CD4-positive, alpha-beta T cell treated with Interleukin-17A for 1 hour (primary cell): ENCODE measurements at regions not wholly inside any gene's neighbourhood (a gene's known extent, or its start where the extent isn't known, plus 50 kb on each side); places are given as distances from the start of the nearest gene placed in this dataset.
"Not testable (repeated sequence)": the region's sequence is repeated elsewhere in the genome, so short reads cannot be mapped to it uniquely, and the experiment has no call there.

Source experiments
- DNase-seq: peaks from one replicate; pipeline ENCODE4 v3.0.0-alpha.2; 2020

DNA sequence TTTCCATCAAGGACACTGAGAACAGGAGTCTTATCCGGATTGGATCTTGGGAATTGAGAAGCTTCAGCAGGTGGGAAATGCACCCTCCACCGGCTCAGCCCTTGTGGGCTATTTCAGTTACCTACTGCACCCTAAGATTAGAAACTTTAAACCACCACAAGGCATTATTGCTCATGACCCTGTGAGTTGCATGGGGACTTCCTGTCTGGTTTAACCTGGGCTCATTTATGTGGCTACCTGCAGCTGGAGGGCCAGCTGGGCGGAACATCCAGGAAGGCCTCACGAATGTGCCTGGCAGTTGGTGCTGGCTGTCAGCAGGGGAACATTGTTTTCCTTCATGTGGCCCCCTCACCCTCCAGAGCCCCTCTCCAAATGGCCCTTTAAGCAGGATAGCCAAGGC lies 164.1 kb downstream of the DEFB131A start:
- no peak for DNase-seq

DNA sequence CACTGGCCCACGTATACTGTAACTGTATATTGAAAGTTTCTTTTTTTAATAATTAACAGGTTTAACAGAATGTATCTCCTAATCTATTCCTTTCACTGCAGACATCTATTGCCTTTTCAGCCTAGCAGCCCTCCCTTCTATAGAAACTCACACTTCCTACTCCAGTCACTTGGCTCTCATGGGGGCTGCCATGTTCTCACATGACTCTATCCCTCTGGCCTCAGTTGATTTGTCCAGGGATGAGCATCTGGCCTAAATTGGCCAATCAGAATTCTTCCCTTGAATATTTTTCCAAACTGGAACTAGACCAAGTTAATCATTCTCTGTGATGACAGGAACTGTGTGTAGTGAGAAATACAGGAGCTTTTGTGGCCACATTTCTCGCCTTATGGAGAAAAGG lies 166.1 kb downstream of the DEFB131A start:
- not testable (repeated sequence) for DNase-seq

DNA sequence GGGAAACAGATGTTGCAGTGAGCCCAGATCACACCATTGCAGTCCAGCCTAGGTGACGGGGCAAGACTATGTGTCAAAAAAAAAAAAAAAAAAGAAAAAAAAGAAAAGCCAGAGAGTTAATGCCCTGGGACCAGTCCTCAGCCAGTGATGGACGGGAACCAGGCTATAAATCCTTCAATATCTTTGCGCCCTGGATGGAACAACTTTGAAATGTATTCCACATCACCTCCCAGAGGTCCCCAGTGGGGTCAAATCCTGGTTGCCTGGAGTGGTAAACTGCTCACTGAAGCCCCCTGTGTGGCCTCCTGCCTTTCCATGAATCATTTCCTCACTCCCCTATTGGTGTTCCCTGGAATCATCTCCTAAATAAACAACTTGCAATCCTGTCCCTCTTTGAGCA lies 166.9 kb downstream of the DEFB131A start:
- DNase-seq = no peak

GRCh38 chr4:9636411-9636810 lies 145.0 kb upstream of the DRD5 start:
- DNase-seq = not testable (repeated sequence)

- peak; percentile 28 for DNase-seq
Observed at GRCh38 chr4:9659678-9660077, 121.8 kb upstream of the DRD5 start.

DNA sequence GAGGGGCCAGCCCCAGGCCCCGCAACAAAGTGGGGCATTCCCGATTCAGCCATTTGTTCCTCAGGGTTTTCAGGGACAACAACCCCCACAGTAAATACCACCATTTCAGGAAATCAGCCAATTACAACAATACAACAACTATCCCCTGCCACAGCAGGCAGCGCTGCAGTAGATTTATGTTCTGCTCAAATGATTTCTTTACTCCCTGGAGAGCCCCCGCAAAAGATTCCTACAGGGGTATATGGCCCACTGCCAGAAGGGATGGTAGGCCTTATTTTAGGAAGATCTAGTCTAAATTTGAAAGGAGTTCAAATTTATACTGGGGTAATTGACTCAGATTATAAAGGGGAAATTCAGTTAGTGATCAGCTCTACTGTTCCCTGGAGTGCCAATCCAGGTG lies 120.5 kb upstream of the DRD5 start:
- not testable (repeated sequence) for DNase-seq

- not testable (repeated sequence) for DNase-seq
Observed at GRCh38 chr4:9670725-9671124, 110.7 kb upstream of the DRD5 start.

- DNase-seq = not testable (repeated sequence)
Observed at GRCh38 chr4:9677357-9677756, 104.1 kb upstream of the DRD5 start.

- DNase-seq = no peak
Observed at GRCh38 chr4:9679704-9680478, 101.5 kb upstream of the DRD5 start.

DNA sequence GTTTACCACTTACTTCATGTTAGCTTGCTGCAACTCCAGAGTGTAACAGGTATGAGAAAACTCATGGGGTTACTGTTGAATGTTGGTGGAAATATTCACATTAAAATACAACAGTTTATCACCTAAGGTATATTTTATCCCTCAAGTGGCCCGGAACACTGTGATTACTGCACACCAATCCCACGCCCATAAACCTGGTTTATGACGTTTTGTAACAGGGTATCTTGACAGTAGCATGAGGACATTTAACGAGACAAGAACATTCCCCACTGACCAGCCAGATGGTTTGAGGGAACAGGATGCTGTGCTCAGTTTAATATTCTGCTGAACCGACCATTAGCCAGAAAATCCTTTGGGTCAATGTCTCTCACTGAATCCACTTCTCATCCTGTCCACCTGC lies 98.3 kb upstream of the DRD5 start:
- DNase-seq = not testable (repeated sequence)

DNA sequence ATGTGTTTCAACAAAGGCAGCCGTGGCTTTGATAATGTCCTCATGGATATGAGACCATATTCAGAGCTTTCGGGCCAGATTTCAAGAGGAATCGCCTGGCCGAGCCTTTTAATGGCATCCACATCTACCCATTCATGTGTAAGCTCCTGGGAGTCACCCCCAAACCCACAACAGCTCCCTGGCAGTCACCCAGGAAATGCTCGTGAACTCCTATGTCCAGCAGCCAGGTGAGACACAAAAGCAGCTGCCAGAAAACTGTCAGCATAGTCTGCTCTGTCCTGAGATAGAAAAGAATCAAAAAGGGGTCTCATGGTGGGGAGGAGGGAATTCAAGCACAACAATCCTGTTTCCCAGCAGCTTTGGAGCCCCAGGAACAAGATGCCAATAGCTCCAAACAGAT lies 96.4 kb upstream of the DRD5 start:
- not testable (repeated sequence) for DNase-seq

- DNase-seq = no peak
Observed at GRCh38 chr4:9685692-9686091, 95.7 kb upstream of the DRD5 start.

GRCh38 chr4:9690636-9691237 lies 90.7 kb upstream of the DRD5 start:
- not testable (repeated sequence) for DNase-seq

GRCh38 chr4:9691238-9692065 lies 90.0 kb upstream of the DRD5 start:
- peak; percentile 96 for DNase-seq

GRCh38 chr4:9692791-9693491 lies 88.5 kb upstream of the DRD5 start:
- DNase-seq = not testable (repeated sequence)

- DNase-seq = not testable (repeated sequence)
Observed at GRCh38 chr4:9694403-9694802, 87.0 kb upstream of the DRD5 start.

GRCh38 chr4:9695994-9696393 lies 85.4 kb upstream of the DRD5 start:
- DNase-seq = peak; percentile 34

- DNase-seq = not testable (repeated sequence)
Observed at GRCh38 chr4:9696561-9696960, 84.9 kb upstream of the DRD5 start.

DNA sequence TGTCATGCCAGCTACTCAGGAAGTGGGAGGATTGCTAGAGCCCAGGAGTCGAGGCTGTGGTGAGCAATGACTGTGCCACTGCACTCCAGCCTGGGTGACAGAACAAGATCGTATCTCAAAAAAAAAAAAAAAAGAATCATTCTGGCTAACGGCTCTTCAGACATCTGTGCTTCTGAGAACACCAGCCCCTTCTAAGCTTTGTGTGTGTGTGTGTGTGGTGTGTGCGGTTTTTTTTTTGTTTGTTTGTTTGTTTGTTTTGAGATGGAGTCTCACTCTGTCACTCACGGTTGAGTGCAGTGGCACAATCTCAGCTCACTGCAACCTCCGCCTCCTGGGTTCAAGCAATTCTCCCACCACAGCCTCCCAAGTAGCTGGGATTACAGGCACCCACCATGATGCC lies 79.4 kb upstream of the DRD5 start:
- DNase-seq = not testable (repeated sequence)

DNA sequence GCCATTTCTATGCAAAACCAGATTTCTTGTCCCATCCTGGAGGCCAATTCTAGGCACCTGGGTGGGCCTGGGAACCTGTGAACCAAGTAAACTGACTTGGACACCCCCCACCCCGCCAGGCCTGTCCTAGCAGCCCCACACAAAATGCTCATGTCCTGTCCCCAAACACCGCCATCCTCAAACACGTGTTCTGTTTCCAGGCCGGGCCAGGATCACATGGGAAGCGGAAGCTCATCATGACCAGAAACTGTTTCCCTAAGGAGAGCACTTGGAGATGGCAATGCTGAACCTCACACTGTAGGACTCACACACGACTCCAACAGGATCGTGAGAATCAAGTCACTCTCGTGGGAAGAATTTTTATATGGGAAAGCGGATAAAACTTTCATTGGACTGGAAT lies 78.7 kb upstream of the DRD5 start:
- DNase-seq = not testable (repeated sequence)

DNA sequence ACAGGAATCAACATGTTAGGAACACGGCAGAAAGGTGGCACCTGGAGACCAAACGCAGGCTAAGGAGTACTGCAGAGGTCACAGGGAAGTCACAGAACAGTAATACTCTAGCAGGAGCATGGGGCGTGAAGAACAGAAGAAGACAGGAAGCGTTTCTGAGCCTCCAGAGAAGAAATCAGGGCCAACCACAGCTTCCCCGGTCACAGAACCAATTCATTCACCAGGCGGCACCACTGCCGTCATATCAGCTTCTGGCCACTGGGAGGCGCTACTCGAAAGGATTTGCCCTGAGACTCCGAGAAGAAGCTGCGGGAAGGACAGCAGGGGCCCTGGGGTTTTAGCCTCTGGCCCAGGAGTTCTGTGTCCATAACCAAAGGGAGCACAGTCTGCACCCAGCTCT lies 78.0 kb upstream of the DRD5 start:
- peak; percentile 73 for DNase-seq

DNA sequence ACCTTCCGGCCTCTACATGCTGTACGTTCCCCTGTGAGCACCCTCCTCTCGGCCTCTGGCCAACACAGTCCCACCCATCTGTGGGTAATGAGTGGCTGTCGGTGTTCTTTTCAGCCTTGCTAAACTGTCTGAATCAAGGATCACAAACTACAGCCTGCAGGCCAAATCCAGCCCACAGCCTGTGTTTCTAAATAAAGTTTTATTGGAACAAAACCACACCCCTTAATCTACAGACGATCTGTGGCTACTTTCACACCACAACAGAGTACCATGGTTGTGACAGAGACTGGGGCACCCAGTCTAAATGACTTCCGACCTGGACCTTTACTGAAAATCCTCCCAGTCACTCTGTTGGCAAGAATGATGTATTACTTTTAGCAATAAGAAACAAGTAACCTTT lies 77.3 kb upstream of the DRD5 start:
- DNase-seq = not testable (repeated sequence)
